Breast epithelium (tissue), 3 donors: ENCODE measurements at regions not wholly inside any gene's neighbourhood (a gene's known extent, or its start where the extent isn't known, plus 50 kb on each side); places are given as distances from the start of the nearest gene placed in this dataset.

Experiments used
- POLR2A ChIP-seq: fragments of 450-650 bp; IDR thresholded peaks from one replicate; pipeline ENCODE4 v1.6.1; 2016; ENCODE audit warnings: antibody characterized with exemption, mild to moderate bottlenecking, moderate library complexity
- POLR2AphosphoS5 ChIP-seq, 3 donors: sonication (generic); formaldehyde crosslinking; IDR thresholded peaks; one replicate each; pipeline ENCODE4 v1.6.1; 2017; ENCODE audit warnings: antibody characterized with exemption in 3 of 3

DNA sequence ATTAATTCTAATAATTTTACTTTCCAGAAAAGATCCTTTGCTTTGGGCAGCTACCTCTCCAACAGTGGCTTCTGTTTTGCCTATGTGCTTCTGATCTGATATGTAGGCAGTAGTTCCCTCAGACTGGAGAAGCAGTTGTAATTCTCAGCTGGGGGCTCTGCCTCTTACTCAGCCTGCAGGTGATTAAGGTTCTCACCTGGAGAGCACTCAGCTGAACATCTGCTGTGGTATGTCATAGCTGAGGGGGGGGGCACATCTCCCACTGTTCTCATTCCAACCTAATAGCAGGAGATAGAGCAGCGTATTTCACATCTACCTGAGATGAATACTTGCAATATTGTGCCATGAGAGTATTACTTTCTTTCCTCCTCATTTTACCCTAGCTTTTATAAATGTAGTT, 511.9 kb upstream of the CDH8 start:
- TF ChIP-seq POLR2A (no peak), POLR2AphosphoS5 (IDR thresholded peaks at IDR 0.05) (no peak)
